ENCODE measurements at regions not wholly inside any gene's neighbourhood (a gene's known extent, or its start where the extent isn't known, plus 50 kb on each side); places are given as distances from the start of the nearest gene placed in this dataset.

DNA sequence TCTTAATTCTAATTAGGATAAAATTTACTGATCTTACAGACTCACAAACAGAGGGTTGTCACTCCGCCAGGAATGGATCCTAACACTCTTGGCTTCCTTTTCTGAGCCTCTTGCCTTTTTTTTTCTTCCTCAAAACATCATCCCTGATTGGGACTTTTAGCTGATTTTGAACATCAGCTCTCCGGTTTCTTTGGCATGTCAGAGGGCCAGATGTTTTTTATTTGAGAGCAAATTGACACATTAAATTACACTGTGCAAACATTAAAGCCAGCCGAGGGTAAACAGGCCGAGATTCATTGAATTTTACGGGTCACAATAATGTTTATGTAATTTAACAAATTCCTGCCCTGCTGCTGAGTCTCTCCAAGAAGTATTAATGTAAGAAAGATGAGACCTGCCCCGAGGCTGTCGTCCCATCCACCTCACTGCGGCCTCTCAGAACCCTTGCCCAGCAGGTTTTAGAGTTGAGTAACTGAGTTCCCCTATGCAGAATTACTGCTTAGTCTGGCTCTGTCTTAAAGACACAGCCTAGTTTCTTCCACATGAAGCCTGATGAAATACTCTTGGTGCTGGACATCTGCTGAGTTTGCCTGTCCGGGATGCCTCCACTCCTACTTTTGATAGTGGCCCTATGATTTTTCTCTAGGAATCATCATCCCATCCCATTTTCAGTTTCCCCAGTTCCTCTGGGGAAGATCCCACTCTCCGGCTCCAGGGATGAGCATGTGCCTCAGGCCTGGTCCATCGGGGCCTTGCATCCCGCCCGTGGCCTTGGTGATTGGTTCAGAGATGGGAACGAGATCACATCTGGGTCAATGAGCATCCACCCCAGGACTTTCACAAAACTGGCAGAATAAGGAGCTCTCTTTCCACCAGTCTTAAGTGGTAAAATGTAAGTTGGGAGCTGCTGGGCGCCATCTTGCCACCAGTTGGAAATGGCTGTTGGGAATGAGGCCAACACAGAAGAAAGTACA, 226.6 kb upstream of the TLE3 start:
- no peaks in the 10 kb centered on the region for H4K20me1 ChIP-seq (ENCODE audit: control insufficient read depth, insufficient read depth, insufficient read length)
- H2BK5ac ChIP-seq (ENCODE audit: insufficient read length, low read length), result no peak overlapping the region
- Mint-ChIP-seq H3K4me1 (peaks cover 39 to 42% of the 10 kb centered on the region in 2 experiments), H3K27ac (no peak overlapping the region), H3K4me3 (no peak overlapping the region), H3K9me3 (peaks cover 0 to under 1% of the 10 kb centered on the region in 2 experiments; a peak in 1 of 5 replicates), H3K27me3 (ENCODE audit: low read depth) (peaks cover 3% of the 10 kb centered on the region), H3K36me3 (ENCODE audit: insufficient read depth in 1 of 3, low read depth in 3 of 3) (no peaks in the 10 kb centered on the region; a peak in 1 of 7 replicates)
- H3K27me3 ChIP-seq (ENCODE audit: insufficient read depth, low read length), result no peaks in the 10 kb centered on the region
- no peak overlapping the region for H2AFZ ChIP-seq (ENCODE audit: low read length)
- H3K27ac ChIP-seq (ENCODE audit: insufficient read length, low read depth, low read length), result no peak overlapping the region
- no peak overlapping the region for H3K18ac ChIP-seq (ENCODE audit: insufficient read length, low read depth, low read length)
- no peak overlapping the region for H4K91ac ChIP-seq (ENCODE audit: insufficient read length, low read depth, low read length)
- H3K56ac ChIP-seq (ENCODE audit: insufficient read length, low read depth, low read length), result no peak overlapping the region
- no peak overlapping the region for H2BK120ac ChIP-seq (ENCODE audit: low read depth, low read length, poor library complexity, severe bottlenecking)
- H3K4me2 ChIP-seq (ENCODE audit: insufficient read depth, insufficient read length, low read length), result no peak overlapping the region
- TF ChIP-seq, protein P1, sequence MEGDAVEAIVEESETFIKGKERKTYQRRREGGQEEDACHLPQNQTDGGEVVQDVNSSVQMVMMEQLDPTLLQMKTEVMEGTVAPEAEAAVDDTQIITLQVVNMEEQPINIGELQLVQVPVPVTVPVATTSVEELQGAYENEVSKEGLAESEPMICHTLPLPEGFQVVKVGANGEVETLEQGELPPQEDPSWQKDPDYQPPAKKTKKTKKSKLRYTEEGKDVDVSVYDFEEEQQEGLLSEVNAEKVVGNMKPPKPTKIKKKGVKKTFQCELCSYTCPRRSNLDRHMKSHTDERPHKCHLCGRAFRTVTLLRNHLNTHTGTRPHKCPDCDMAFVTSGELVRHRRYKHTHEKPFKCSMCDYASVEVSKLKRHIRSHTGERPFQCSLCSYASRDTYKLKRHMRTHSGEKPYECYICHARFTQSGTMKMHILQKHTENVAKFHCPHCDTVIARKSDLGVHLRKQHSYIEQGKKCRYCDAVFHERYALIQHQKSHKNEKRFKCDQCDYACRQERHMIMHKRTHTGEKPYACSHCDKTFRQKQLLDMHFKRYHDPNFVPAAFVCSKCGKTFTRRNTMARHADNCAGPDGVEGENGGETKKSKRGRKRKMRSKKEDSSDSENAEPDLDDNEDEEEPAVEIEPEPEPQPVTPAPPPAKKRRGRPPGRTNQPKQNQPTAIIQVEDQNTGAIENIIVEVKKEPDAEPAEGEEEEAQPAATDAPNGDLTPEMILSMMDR (conservative IDR thresholded peaks at IDR 0.05), result no peak
- H3K14ac ChIP-seq (ENCODE audit: insufficient read depth, low read length), result no peak overlapping the region
- H2BK15ac ChIP-seq (ENCODE audit: low read depth, low read length), result no peak overlapping the region
- H3T11ph ChIP-seq (ENCODE audit: low read length), result no peak overlapping the region
- no peaks in the 10 kb centered on the region for H3K79me2 ChIP-seq (ENCODE audit: insufficient read depth, low read length)
- H4K8ac ChIP-seq (replicated peaks; ENCODE audit: insufficient read length, low read depth, low read length), result no peak overlapping the region
- H4K5ac ChIP-seq (ENCODE audit: insufficient read length, low read depth, low read length), result no peak overlapping the region
- no CpG with 5 or more reads among the region's 15 CpGs for WGBS (ENCODE audit: extremely low coverage, insufficient read length, low lambda C conversion rate)
- H3K23me2 ChIP-seq (ENCODE audit: insufficient read length, low read depth, low read length, poor library complexity, severe bottlenecking), result no peaks in the 10 kb centered on the region
- H3K23ac ChIP-seq (ENCODE audit: insufficient read length, low read depth, low read length), result no peak overlapping the region
- H2BK20ac ChIP-seq (ENCODE audit: low read depth, low read length, poor library complexity, severe bottlenecking), result no peak overlapping the region
- H2AK5ac ChIP-seq (ENCODE audit: insufficient read length, low read length), result no peak overlapping the region
- no peak overlapping the region for H3K9ac ChIP-seq (ENCODE audit: extremely low read depth, insufficient read length, low read length)
- H3K79me1 ChIP-seq (ENCODE audit: insufficient read depth, low read depth, low read length, poor library complexity, severe bottlenecking), result no peaks in the 10 kb centered on the region
- no peak for DNase-seq
- no peak overlapping the region for H3K4ac ChIP-seq (ENCODE audit: low read depth, low read length)
- H3K4me1 ChIP-seq (ENCODE audit: insufficient read depth, low read length), result peaks cover 3% of the 10 kb centered on the region; the same call in 1 of the 2 replicates
- no peaks in the 10 kb centered on the region for H3K9me3 ChIP-seq (ENCODE audit: control insufficient read depth, low read depth, low read length)
- no peak overlapping the region for H2BK12ac ChIP-seq (ENCODE audit: insufficient read length, low read depth, low read length)
